Keratinocyte (primary cell): ENCODE measurements at regions not wholly inside any gene's neighbourhood (a gene's known extent, or its start where the extent isn't known, plus 50 kb on each side); places are given as distances from the start of the nearest gene placed in this dataset.

ENCODE experiments used
- DNase-seq: peaks from one replicate; pipeline ENCODE4 v3.0.0-alpha.2; 2011; ENCODE audit warnings: low read depth, missing footprints, low spot score
- FAIRE-seq: peaks from 2 replicates; lab custom pipeline; 2011; peaks lifted over from hg19 to GRCh38; lab: Jason Lieb, UNC
- H2AFZ ChIP-seq: 2 replicates; pipeline ENCODE4 v1.6.0; 2012; ENCODE audit warnings: low read length, control low read depth, inconsistent platforms; ENCODE audit not compliant: control insufficient read depth
- H3K27ac ChIP-seq: 2 replicates; pipeline ENCODE4 v1.5.1; 2011; ENCODE audit warnings: low read length; ENCODE audit not compliant: control insufficient read depth, insufficient read depth
- H3K27me3 ChIP-seq: 3 replicates; pipeline ENCODE4 v1.6.0; 2011; ENCODE audit warnings: low read length; ENCODE audit not compliant: control insufficient read depth, insufficient read depth; ENCODE audit errors: extremely low read depth
- H3K36me3 ChIP-seq, 2 experiments: 2 replicates in 1 of 2; 3 replicates in 1 of 2; pipeline ENCODE4 v1.5.1; 2011; ENCODE audit warnings: low read length in 2 of 2, mild to moderate bottlenecking in 1 of 2; ENCODE audit not compliant: control insufficient read depth in 2 of 2, insufficient read depth in 2 of 2; ENCODE audit errors: extremely low read depth in 1 of 2
- H3K4me1 ChIP-seq: 3 replicates; pipeline ENCODE4 v1.5.1; 2011; ENCODE audit warnings: low read length; ENCODE audit not compliant: control insufficient read depth, insufficient read depth; ENCODE audit errors: extremely low read depth
- H3K4me2 ChIP-seq: 3 replicates; pipeline ENCODE4 v1.6.0; 2011; ENCODE audit warnings: low read depth, low read length; ENCODE audit not compliant: control insufficient read depth, insufficient read depth; ENCODE audit errors: extremely low read depth
- H3K4me3 ChIP-seq, 3 experiments: fragments of 200-600 bp in 1 of 3; sonication (generic) in 1 of 3; 2 replicates in 2 of 3; 3 replicates in 1 of 3; pipeline ENCODE4 v1.5.1; 2011 to 2016; ENCODE audit warnings: low read length in 3 of 3, mild to moderate bottlenecking in 3 of 3, control low read depth in 2 of 3, inconsistent platforms in 1 of 3, low read depth in 1 of 3, mixed read lengths in 1 of 3, mixed run types in 1 of 3, moderate library complexity in 1 of 3; ENCODE audit not compliant: control insufficient read depth in 2 of 3, insufficient read depth in 2 of 3; ENCODE audit errors: extremely low read depth in 1 of 3
- H3K79me2 ChIP-seq: 2 replicates; pipeline ENCODE4 v1.6.0; 2012; ENCODE audit warnings: low read length; ENCODE audit not compliant: control insufficient read depth, insufficient read depth
- H3K9ac ChIP-seq: 3 replicates; pipeline ENCODE4 v1.6.0; 2011; ENCODE audit warnings: low read length; ENCODE audit not compliant: control insufficient read depth, insufficient read depth; ENCODE audit errors: extremely low read depth
- H3K9me1 ChIP-seq: 3 replicates; pipeline ENCODE4 v1.6.0; 2011; ENCODE audit warnings: low read length; ENCODE audit not compliant: control insufficient read depth, insufficient read depth; ENCODE audit errors: extremely low read depth
- H3K9me3 ChIP-seq: 2 replicates; pipeline ENCODE4 v1.5.1; 2012; ENCODE audit warnings: low read depth, low read length; ENCODE audit not compliant: control insufficient read depth
- H4K20me1 ChIP-seq: 3 replicates; pipeline ENCODE4 v1.6.0; 2011; ENCODE audit warnings: low read length; ENCODE audit not compliant: control insufficient read depth, insufficient read depth; ENCODE audit errors: extremely low read depth
- EZH2 ChIP-seq: IDR thresholded peaks from one replicate; pipeline ENCODE4 v1.6.1; 2012; ENCODE audit warnings: inconsistent platforms, mild to moderate bottlenecking, low read length, moderate library complexity
- dilution Hi-C: fragments of 300-500 bp; cut with MboI; formaldehyde crosslinking; loops from one replicate; pipeline ENCODE4 v1.7.0; 2020; ENCODE audit warnings: low sequenced_read_pairs; ENCODE audit not compliant: extremely low pct_ligation_motif_present
- TF ChIP-seq, protein P1 (sequence below), 3 experiments: IDR thresholded peaks in 1 of 3; conservative IDR thresholded peaks in 1 of 3; optimal IDR thresholded peaks in 1 of 3; 2 replicates in 2 of 3; 3 replicates in 1 of 3; pipeline versions ENCODE3 to v1.5.1; 2011; ENCODE audit warnings: low read length in 3 of 3, mild to moderate bottlenecking in 3 of 3, moderate library complexity in 2 of 3, control low read depth in 1 of 3, inconsistent platforms in 1 of 3; ENCODE audit not compliant: insufficient read depth in 2 of 3; ENCODE audit errors: extremely low read depth in 1 of 3

- dilution Hi-C loops, result no loop called here
- H3K4me1 ChIP-seq, result peaks cover 61% of the 10 kb centered on the region
- H3K27ac ChIP-seq, result peak overlapping the region; percentile 75
- no peak for TF ChIP-seq EZH2
- TF ChIP-seq, protein P1, sequence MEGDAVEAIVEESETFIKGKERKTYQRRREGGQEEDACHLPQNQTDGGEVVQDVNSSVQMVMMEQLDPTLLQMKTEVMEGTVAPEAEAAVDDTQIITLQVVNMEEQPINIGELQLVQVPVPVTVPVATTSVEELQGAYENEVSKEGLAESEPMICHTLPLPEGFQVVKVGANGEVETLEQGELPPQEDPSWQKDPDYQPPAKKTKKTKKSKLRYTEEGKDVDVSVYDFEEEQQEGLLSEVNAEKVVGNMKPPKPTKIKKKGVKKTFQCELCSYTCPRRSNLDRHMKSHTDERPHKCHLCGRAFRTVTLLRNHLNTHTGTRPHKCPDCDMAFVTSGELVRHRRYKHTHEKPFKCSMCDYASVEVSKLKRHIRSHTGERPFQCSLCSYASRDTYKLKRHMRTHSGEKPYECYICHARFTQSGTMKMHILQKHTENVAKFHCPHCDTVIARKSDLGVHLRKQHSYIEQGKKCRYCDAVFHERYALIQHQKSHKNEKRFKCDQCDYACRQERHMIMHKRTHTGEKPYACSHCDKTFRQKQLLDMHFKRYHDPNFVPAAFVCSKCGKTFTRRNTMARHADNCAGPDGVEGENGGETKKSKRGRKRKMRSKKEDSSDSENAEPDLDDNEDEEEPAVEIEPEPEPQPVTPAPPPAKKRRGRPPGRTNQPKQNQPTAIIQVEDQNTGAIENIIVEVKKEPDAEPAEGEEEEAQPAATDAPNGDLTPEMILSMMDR (optimal IDR thresholded peaks at IDR 0.05 in 1 of 3, IDR thresholded peaks at IDR 0.05 in 1 of 3, conservative IDR thresholded peaks at IDR 0.05 in 1 of 3; ENCODE audit: extremely low read depth in 1 of 3, insufficient read depth in 2 of 3, low read length in 3 of 3), result no peak
- H3K36me3 ChIP-seq, result no peaks in the 10 kb centered on the region
- no peak overlapping the region for H2AFZ ChIP-seq
- H4K20me1 ChIP-seq, result no peaks in the 10 kb centered on the region
- no peaks in the 10 kb centered on the region for H3K9me1 ChIP-seq
- H3K4me3 ChIP-seq, result no peak overlapping the region
- no peaks in the 10 kb centered on the region for H3K9me3 ChIP-seq
- H3K27me3 ChIP-seq, result no peaks in the 10 kb centered on the region
- FAIRE-seq (no peak), DNase-seq (no peak)
- H3K79me2 ChIP-seq, result no peaks in the 10 kb centered on the region
- peak overlapping the region; percentile 24 for H3K9ac ChIP-seq
- peak overlapping the region; percentile 33 for H3K4me2 ChIP-seq
These were observed 53.3 kb upstream of the SLIT3 start for GRCh38 chr5:169354263-169354662.

- Histone ChIP-seq H3K4me3 (no peak overlapping the region), H4K20me1 (no peaks in the 10 kb centered on the region), H3K9me1 (no peaks in the 10 kb centered on the region), H3K27me3 (no peaks in the 10 kb centered on the region), H3K4me1 (peaks cover 66% of the 10 kb centered on the region), H3K79me2 (no peaks in the 10 kb centered on the region), H3K27ac (no peak overlapping the region), H3K9me3 (no peaks in the 10 kb centered on the region), H2AFZ (no peak overlapping the region), H3K36me3 (no peaks in the 10 kb centered on the region), H3K9ac (no peak overlapping the region), H3K4me2 (no peak overlapping the region)
- TF ChIP-seq, protein P1 (optimal IDR thresholded peaks at IDR 0.05 in 1 of 3, IDR thresholded peaks at IDR 0.05 in 1 of 3, conservative IDR thresholded peaks at IDR 0.05 in 1 of 3; ENCODE audit: extremely low read depth in 1 of 3, insufficient read depth in 2 of 3, low read length in 3 of 3), result no peak
- TF ChIP-seq EZH2, result no peak
- FAIRE-seq (no peak), DNase-seq (no peak)
- dilution Hi-C loops, result no loop called here
These were observed 52.0 kb upstream of the SLIT3 start for GRCh38 chr5:169352901-169353300.
